ENCODE measurements at regions not wholly inside any gene's neighbourhood (a gene's known extent, or its start where the extent isn't known, plus 50 kb on each side); places are given as distances from the start of the nearest gene placed in this dataset.
A peak's percentile ranks its signal among the peaks of the same experiment; 100 is the strongest.

- DNase-seq = no peak
- Histone ChIP-seq H3K4me3 (ENCODE audit: insufficient read depth, low read depth, low read length) (no peak overlapping the region), H3K27me3 (ENCODE audit: control insufficient read depth, insufficient read depth, low read length) (no peaks in the 10 kb centered on the region), H3K36me3 (replicated peaks; ENCODE audit: control insufficient read depth, insufficient read depth, low read length) (no peaks in the 10 kb centered on the region)
Measured at GRCh38 chr14:65877166-65877565, 464.6 kb downstream of the FUT8 start.

GRCh38 chr14:65877624-65878023 lies 465.1 kb downstream of the FUT8 start:
- no peak overlapping the region for H3K4me3 ChIP-seq (ENCODE audit: insufficient read depth, low read depth, low read length)
- no peaks in the 10 kb centered on the region for H3K27me3 ChIP-seq (ENCODE audit: control insufficient read depth, insufficient read depth, low read length)
- no peaks in the 10 kb centered on the region for H3K36me3 ChIP-seq (replicated peaks; ENCODE audit: control insufficient read depth, insufficient read depth, low read length)
- no peak for DNase-seq

GRCh38 chr14:65878586-65878985 lies 466.1 kb downstream of the FUT8 start:
- no peaks in the 10 kb centered on the region for H3K36me3 ChIP-seq (replicated peaks; ENCODE audit: control insufficient read depth, insufficient read depth, low read length)
- H3K27me3 ChIP-seq (ENCODE audit: control insufficient read depth, insufficient read depth, low read length) = no peaks in the 10 kb centered on the region
- no peak for DNase-seq
- no peak overlapping the region for H3K4me3 ChIP-seq (ENCODE audit: insufficient read depth, low read depth, low read length)

- Histone ChIP-seq H3K27me3 (ENCODE audit: control insufficient read depth, insufficient read depth, low read length) (no peaks in the 10 kb centered on the region), H3K36me3 (replicated peaks; ENCODE audit: control insufficient read depth, insufficient read depth, low read length) (no peaks in the 10 kb centered on the region), H3K4me3 (ENCODE audit: insufficient read depth, low read depth, low read length) (no peak overlapping the region)
- no peak for DNase-seq
Measured at GRCh38 chr14:65879248-65880009, 466.9 kb downstream of the FUT8 start.

GRCh38 chr14:65880507-65880906 lies 468.0 kb downstream of the FUT8 start:
- no peaks in the 10 kb centered on the region for H3K36me3 ChIP-seq (replicated peaks; ENCODE audit: control insufficient read depth, insufficient read depth, low read length)
- no peak for DNase-seq
- H3K27me3 ChIP-seq (ENCODE audit: control insufficient read depth, insufficient read depth, low read length) = no peaks in the 10 kb centered on the region
- H3K4me3 ChIP-seq (ENCODE audit: insufficient read depth, low read depth, low read length) = no peak overlapping the region

DNA sequence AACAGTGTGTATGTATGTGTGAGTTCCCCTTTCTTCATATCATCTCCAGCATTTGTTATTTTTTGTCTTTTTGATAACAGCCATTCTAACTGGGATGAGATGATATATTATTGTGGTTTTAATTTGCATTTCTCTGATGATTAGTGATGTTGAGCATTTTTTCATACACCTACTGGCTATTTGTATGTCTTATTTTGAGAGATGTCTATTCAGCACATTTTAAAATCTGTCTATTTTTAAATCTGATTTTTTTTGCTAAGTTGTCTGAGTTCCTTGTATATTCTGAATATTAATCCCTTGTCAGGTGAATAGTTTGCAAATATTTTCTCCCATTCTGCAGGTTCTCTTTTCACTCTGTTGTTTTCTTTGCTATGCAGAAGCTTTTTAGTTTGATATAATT lies 469.1 kb downstream of the FUT8 start:
- no peak overlapping the region for H3K4me3 ChIP-seq (ENCODE audit: insufficient read depth, low read depth, low read length)
- no peaks in the 10 kb centered on the region for H3K36me3 ChIP-seq (replicated peaks; ENCODE audit: control insufficient read depth, insufficient read depth, low read length)
- DNase-seq = no peak
- no peaks in the 10 kb centered on the region for H3K27me3 ChIP-seq (ENCODE audit: control insufficient read depth, insufficient read depth, low read length)

GRCh38 chr14:65888677-65889076 lies 476.1 kb downstream of the FUT8 start:
- H3K36me3 ChIP-seq (replicated peaks; ENCODE audit: control insufficient read depth, insufficient read depth, low read length) = no peaks in the 10 kb centered on the region

DNA sequence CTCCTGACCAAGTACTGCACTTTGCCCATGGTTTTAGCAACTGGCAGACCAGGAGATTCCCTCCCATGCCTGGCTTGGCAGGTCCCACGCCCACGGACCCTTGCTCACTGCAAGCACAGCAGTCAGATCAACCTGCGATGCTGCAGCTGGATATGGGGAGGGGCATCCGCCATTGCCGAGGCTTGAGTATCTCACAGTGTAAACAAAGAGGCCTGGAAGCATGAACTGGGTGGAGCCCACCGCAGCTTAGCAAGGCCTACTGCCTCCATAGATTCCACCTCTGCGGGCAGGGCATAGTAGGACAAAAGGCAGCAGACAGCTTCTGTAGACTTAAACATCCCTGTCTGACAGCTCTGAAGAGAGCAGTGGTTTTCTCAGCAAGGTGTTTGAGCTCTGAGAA lies 479.8 kb downstream of the FUT8 start:
- Histone ChIP-seq H3K4me3 (ENCODE audit: insufficient read depth, low read depth, low read length) (no peak overlapping the region), H3K27me3 (ENCODE audit: control insufficient read depth, insufficient read depth, low read length) (no peaks in the 10 kb centered on the region), H3K36me3 (replicated peaks; ENCODE audit: control insufficient read depth, insufficient read depth, low read length) (no peaks in the 10 kb centered on the region)
- no peak for DNase-seq

More at GRCh38 chr14:65888677-65889076, 476.1 kb downstream of the FUT8 start:
- no peaks in the 10 kb centered on the region for H3K27me3 ChIP-seq (ENCODE audit: control insufficient read depth, insufficient read depth, low read length)
- DNase-seq = no peak
- no peak overlapping the region for H3K4me3 ChIP-seq (ENCODE audit: insufficient read depth, low read depth, low read length)

- no peak overlapping the region for H3K4me3 ChIP-seq (ENCODE audit: insufficient read depth, low read depth, low read length)
- no peak for DNase-seq
- no peaks in the 10 kb centered on the region for H3K36me3 ChIP-seq (replicated peaks; ENCODE audit: control insufficient read depth, insufficient read depth, low read length)
- no peaks in the 10 kb centered on the region for H3K27me3 ChIP-seq (ENCODE audit: control insufficient read depth, insufficient read depth, low read length)
Measured at GRCh38 chr14:65900164-65900563, 487.6 kb downstream of the FUT8 start.

DNA sequence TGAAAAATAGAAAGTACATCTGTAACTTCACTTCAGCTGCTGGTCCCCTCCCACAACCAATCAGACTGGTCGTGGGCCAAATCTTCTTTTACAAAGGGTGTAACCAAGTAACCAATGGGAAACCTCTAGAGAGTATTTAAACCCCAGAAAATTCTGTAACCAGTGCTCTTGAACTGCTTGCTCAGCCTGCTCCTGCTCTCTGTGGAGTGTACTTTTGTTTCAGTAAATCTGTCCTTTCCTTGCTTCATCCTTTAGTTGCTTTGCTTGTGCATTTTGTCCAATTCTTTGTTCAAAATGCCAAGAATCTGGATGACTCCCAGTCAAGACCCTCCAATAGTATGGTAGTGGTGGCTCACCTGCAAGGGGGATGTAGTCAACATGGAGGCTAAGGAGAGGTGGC lies 489.1 kb downstream of the FUT8 start:
- Histone ChIP-seq H3K27me3 (ENCODE audit: control insufficient read depth, insufficient read depth, low read length) (no peaks in the 10 kb centered on the region), H3K36me3 (replicated peaks; ENCODE audit: control insufficient read depth, insufficient read depth, low read length) (no peaks in the 10 kb centered on the region), H3K4me3 (ENCODE audit: insufficient read depth, low read depth, low read length) (no peak overlapping the region)
- DNase-seq = no peak

DNA sequence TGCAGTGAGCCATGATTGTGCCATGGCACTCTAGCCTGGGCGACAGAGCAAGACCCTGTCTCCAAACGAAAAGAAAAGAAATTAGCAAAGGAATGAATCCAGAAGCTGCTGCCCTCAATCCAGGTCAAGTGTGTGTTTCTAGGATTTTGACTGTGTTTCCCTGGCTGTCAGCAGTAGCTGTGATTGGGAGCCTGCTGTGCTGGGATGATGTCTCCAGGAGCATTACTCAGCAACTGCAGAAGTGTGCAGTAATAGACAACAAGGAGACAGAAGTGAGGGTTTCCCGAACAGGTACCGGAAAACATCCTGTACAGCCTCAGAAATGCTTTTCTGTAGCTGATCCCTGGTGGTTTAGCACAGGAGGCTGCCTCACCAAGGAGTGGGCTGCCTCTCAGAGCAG lies 492.5 kb downstream of the FUT8 start:
- H3K27me3 ChIP-seq (ENCODE audit: control insufficient read depth, insufficient read depth, low read length) = no peaks in the 10 kb centered on the region
- H3K4me3 ChIP-seq (ENCODE audit: insufficient read depth, low read depth, low read length) = no peak overlapping the region
- no peaks in the 10 kb centered on the region for H3K36me3 ChIP-seq (replicated peaks; ENCODE audit: control insufficient read depth, insufficient read depth, low read length)
- DNase-seq = no peak

- Histone ChIP-seq H3K27me3 (ENCODE audit: control insufficient read depth, insufficient read depth, low read length) (no peaks in the 10 kb centered on the region), H3K4me3 (ENCODE audit: insufficient read depth, low read depth, low read length) (no peak overlapping the region), H3K36me3 (replicated peaks; ENCODE audit: control insufficient read depth, insufficient read depth, low read length) (no peaks in the 10 kb centered on the region)
- DNase-seq = no peak
Measured at GRCh38 chr14:65906344-65906743, 493.8 kb downstream of the FUT8 start.

- DNase-seq = no peak
- Histone ChIP-seq H3K27me3 (ENCODE audit: control insufficient read depth, insufficient read depth, low read length) (no peaks in the 10 kb centered on the region), H3K4me3 (ENCODE audit: insufficient read depth, low read depth, low read length) (no peak overlapping the region), H3K36me3 (replicated peaks; ENCODE audit: control insufficient read depth, insufficient read depth, low read length) (no peaks in the 10 kb centered on the region)
Measured at GRCh38 chr14:65906948-65907347, 494.4 kb downstream of the FUT8 start.

DNA sequence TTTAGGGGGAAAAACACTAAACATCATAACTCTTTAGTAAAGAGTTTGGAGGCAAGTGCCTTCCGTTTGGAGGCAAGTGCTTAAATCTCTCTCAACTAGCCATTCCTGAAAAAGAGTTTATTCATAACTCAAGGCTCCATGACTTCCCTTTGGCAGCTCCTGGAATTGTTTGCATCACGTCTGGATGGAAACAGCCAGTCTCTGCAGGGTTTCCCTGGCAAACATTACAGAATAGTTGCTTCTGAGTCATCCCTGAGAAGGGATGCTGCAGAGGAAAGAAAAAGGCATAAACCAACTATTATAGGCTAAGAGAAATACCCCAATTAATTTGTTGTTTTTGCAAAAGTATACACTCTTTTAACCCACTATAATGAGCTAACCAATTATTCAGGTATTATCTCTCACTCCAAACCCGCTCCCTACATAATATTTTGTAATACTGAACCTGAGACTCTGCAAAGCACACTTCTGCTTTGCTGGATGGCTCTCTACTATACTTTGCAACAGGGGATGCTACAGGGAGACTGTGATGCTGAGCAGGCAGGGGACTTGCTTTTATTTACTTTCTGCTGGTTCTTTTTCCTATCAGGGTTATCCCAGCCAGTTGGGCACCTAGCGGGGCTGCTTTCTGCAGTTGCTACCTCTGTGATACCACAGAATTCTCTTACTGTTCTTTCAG lies 497.7 kb downstream of the FUT8 start:
- Histone ChIP-seq H3K27me3 (ENCODE audit: control insufficient read depth, insufficient read depth, low read length) (no peaks in the 10 kb centered on the region), H3K4me3 (ENCODE audit: insufficient read depth, low read depth, low read length) (no peak overlapping the region), H3K36me3 (replicated peaks; ENCODE audit: control insufficient read depth, insufficient read depth, low read length) (no peaks in the 10 kb centered on the region)
- peak; percentile 22 for DNase-seq

DNA sequence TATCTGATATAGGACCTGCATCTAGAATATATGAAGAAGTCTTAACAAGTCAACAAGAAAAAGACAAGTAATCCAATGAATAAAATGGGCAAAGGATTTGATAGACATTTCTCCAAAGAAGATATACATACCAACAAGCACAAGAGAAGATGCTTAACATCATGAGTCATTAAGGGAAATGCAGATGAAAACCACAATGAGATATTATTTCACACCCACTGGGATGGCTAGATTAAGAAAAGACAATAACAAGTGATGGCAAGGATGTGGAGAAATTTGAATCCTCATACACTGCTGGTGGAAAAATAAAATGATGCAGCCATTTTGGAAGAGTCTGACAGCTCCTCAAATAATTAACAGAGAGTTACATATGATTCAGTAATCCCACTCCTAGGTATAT lies 502.6 kb downstream of the FUT8 start:
- no peak for DNase-seq
- H3K4me3 ChIP-seq (ENCODE audit: insufficient read depth, low read depth, low read length) = no peak overlapping the region
- no peaks in the 10 kb centered on the region for H3K36me3 ChIP-seq (replicated peaks; ENCODE audit: control insufficient read depth, insufficient read depth, low read length)
- no peaks in the 10 kb centered on the region for H3K27me3 ChIP-seq (ENCODE audit: control insufficient read depth, insufficient read depth, low read length)

Data from H7 (cell line).